Liver (tissue), 8 donors: ENCODE measurements at regions not wholly inside any gene's neighbourhood (a gene's known extent, or its start where the extent isn't known, plus 50 kb on each side); places are given as distances from the start of the nearest gene placed in this dataset.

Source experiments
- DNase-seq: peaks from one replicate; pipeline ENCODE4 v3.0.0-alpha.2; 2017; ENCODE audit warnings: low spot score
- H3K27ac ChIP-seq, 2 donors: one replicate each; pipeline ENCODE4 v1.7.0; 2013; ENCODE audit warnings: inconsistent platforms in 2 of 2, low read length in 2 of 2, control low read depth in 1 of 2, low read depth in 1 of 2, mild to moderate bottlenecking in 1 of 2
- H3K27me3 ChIP-seq, 4 donors: one replicate each; pipeline versions ENCODE4 v1.6.1 to v1.7.0; 2013; ENCODE audit warnings: low read length in 3 of 4, inconsistent platforms in 1 of 4, mild to moderate bottlenecking in 1 of 4, moderate library complexity in 1 of 4; ENCODE audit not compliant: control insufficient read depth in 4 of 4, insufficient read depth in 4 of 4
- H3K36me3 ChIP-seq, 4 donors: one replicate each; pipeline versions ENCODE4 v1.6.1 to v1.7.0; 2013; ENCODE audit warnings: low read length in 3 of 4, mild to moderate bottlenecking in 3 of 4, low read depth in 1 of 4, moderate library complexity in 1 of 4; ENCODE audit not compliant: control insufficient read depth in 4 of 4, insufficient read depth in 3 of 4
- H3K4me1 ChIP-seq, 4 donors: one replicate each; pipeline versions ENCODE4 v1.6.1 to v1.7.0; 2013; ENCODE audit warnings: low read length in 3 of 4, mild to moderate bottlenecking in 3 of 4, moderate library complexity in 1 of 4; ENCODE audit not compliant: control insufficient read depth in 4 of 4, insufficient read depth in 4 of 4
- H3K4me3 ChIP-seq, 3 donors: one replicate each; pipeline versions ENCODE4 v1.6.1 to v1.7.0; 2013; ENCODE audit warnings: low read length in 3 of 3, control low read depth in 1 of 3, low read depth in 1 of 3, mild to moderate bottlenecking in 1 of 3
- H3K9ac ChIP-seq, 2 donors: one replicate each; pipeline ENCODE4 v1.7.0; 2013; ENCODE audit warnings: low read length in 2 of 2, mild to moderate bottlenecking in 2 of 2, moderate library complexity in 2 of 2, control low read depth in 1 of 2, low read depth in 1 of 2
- H3K9me3 ChIP-seq, 4 donors: one replicate each; pipeline versions ENCODE4 v1.6.1 to v1.7.0; 2013; ENCODE audit warnings: low read length in 3 of 4; ENCODE audit not compliant: control insufficient read depth in 4 of 4
- ATF3 ChIP-seq: IDR thresholded peaks from 2 replicates; pipeline ENCODE4 v1.6.1; 2016; ENCODE audit warnings: antibody characterized with exemption
- EGR1 ChIP-seq, 2 donors: IDR thresholded peaks; 2 replicates each; pipeline ENCODE4 v1.6.1; 2016 to 2018; ENCODE audit warnings: antibody characterized with exemption in 2 of 2, low read depth in 2 of 2
- FOXA1 ChIP-seq: IDR thresholded peaks from 2 replicates; pipeline ENCODE4 v1.6.1; 2016; ENCODE audit warnings: antibody characterized with exemption
- FOXA2 ChIP-seq: IDR thresholded peaks from 2 replicates; pipeline ENCODE4 v1.6.1; 2016; ENCODE audit warnings: antibody characterized with exemption
- GABPA ChIP-seq, 2 donors: IDR thresholded peaks in 1 of 2; conservative IDR thresholded peaks in 1 of 2; 2 replicates each; pipeline ENCODE4 v1.6.1; 2016; ENCODE audit warnings: antibody characterized with exemption in 2 of 2, mild to moderate bottlenecking in 1 of 2, moderate library complexity in 1 of 2
- HNF4A ChIP-seq, 2 donors: conservative IDR thresholded peaks; 2 replicates each; pipeline ENCODE4 v1.6.1; 2016; ENCODE audit warnings: antibody characterized with exemption in 2 of 2, mild to moderate bottlenecking in 2 of 2
- HNF4G ChIP-seq: IDR thresholded peaks from 2 replicates; pipeline ENCODE4 v1.6.1; 2016; ENCODE audit warnings: antibody characterized with exemption
- JUND ChIP-seq, 2 donors: IDR thresholded peaks; 2 replicates each; pipeline ENCODE4 v1.6.1; 2016; ENCODE audit warnings: antibody characterized with exemption in 2 of 2
- NR2F2 ChIP-seq: IDR thresholded peaks from 2 replicates; pipeline ENCODE4 v1.6.1; 2016; ENCODE audit warnings: antibody characterized with exemption
- RAD21 ChIP-seq, 2 donors: IDR thresholded peaks; 2 replicates each; pipeline ENCODE4 v1.6.1; 2016; ENCODE audit warnings: antibody characterized with exemption in 2 of 2, mild to moderate bottlenecking in 2 of 2
- REST ChIP-seq: IDR thresholded peaks from 2 replicates; pipeline ENCODE4 v1.6.1; 2016; ENCODE audit warnings: antibody characterized with exemption, mild to moderate bottlenecking
- RXRA ChIP-seq, 2 donors: IDR thresholded peaks; 2 replicates each; pipeline ENCODE4 v1.6.1; 2017 to 2018; ENCODE audit warnings: antibody characterized with exemption in 2 of 2, mild to moderate bottlenecking in 1 of 2
- SP1 ChIP-seq: IDR thresholded peaks from 2 replicates; pipeline ENCODE4 v1.6.1; 2018; ENCODE audit warnings: antibody characterized with exemption, mild to moderate bottlenecking
- TAF1 ChIP-seq: conservative IDR thresholded peaks from 2 replicates; pipeline ENCODE4 v1.6.1; 2016; ENCODE audit warnings: antibody characterized with exemption, mild to moderate bottlenecking
- YY1 ChIP-seq: IDR thresholded peaks from 2 replicates; pipeline ENCODE4 v1.6.1; 2016; ENCODE audit warnings: antibody characterized with exemption, mild to moderate bottlenecking
- WGBS: extraction: QIAGEN DNeasy Blood & Tissue Kit; methylation state at CpG from one replicate; pipeline ENCODE4 v1.1.7; 2013; 5-methylcytosine and 5-hydroxymethylcytosine counted together
- TF ChIP-seq, protein P1 (sequence below): IDR thresholded peaks from 2 replicates; pipeline ENCODE4 v1.6.1; 2016; ENCODE audit warnings: antibody characterized with exemption
- TF ChIP-seq, protein P2 (sequence below): fragments of 150-350 bp; IDR thresholded peaks from 2 replicates; pipeline ENCODE4 v1.5.1; 2017; ENCODE audit warnings: improper control_type of control experiment, low read depth, low read length; ENCODE audit not compliant: missing input control
- donor health status: healthy.
- donor health status: healthy.
- donor health status: healthy.
- donor health status: healthy.
- donor health status: healthy.

DNA sequence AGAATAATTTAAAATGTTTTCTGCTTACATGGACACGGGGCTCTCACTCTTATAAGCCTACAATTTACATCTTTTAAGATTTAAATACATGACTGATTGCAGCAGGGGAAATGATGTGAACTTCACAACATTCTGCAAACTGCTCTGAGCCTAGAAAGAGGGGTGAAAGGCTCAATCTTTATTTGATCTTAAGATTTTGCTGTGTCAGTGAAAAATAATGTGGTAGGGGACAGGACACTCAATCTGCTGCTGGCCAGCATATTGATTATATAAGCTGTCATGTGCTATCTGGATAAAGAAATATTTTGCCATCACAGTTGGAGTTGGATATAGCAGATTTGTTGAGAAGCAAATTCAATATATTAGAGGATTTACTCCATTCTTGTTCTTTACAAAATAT, 2210.5 kb downstream of the PCDH7 start:
- no peak for DNase-seq
- Histone ChIP-seq H3K27ac (no peak overlapping the region), H3K9me3 (no peaks in the 10 kb centered on the region), H3K36me3 (no peaks in the 10 kb centered on the region), H3K9ac (no peak overlapping the region), H3K4me3 (no peak overlapping the region), H3K4me1 (no peaks in the 10 kb centered on the region), H3K27me3 (no peaks in the 10 kb centered on the region)
- TF ChIP-seq TAF1 (no peak), REST (no peak), RAD21 (IDR thresholded peaks at IDR 0.05) (no peak), HNF4A (conservative IDR thresholded peaks at IDR 0.05) (no peak), EGR1 (IDR thresholded peaks at IDR 0.05; ENCODE audit: low read depth in 2 of 2) (no peak), NR2F2 (no peak), SP1 (no peak), JUND (IDR thresholded peaks at IDR 0.05) (no peak), FOXA1 (no peak), YY1 (no peak), RXRA (IDR thresholded peaks at IDR 0.05) (no peak), FOXA2 (no peak)
- TF ChIP-seq, protein P1, sequence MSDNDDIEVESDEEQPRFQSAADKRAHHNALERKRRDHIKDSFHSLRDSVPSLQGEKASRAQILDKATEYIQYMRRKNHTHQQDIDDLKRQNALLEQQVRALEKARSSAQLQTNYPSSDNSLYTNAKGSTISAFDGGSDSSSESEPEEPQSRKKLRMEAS = no peak
- 26% methylated on average over 1 of the region's 1 CpG for WGBS

GRCh38 chr4:32931475-32931874, 2211.3 kb downstream of the PCDH7 start:
- H3K4me3 ChIP-seq = no peak overlapping the region
- no peak overlapping the region for H3K27ac ChIP-seq
- no peaks in the 10 kb centered on the region for H3K27me3 ChIP-seq
- WGBS = 31% methylated on average over 3 of the region's 3 CpGs
- no peak overlapping the region for H3K9ac ChIP-seq
- H3K36me3 ChIP-seq = no peaks in the 10 kb centered on the region
- TF ChIP-seq JUND (IDR thresholded peaks at IDR 0.05) (no peak), ATF3 (no peak), SP1 (no peak), REST (no peak), HNF4G (no peak), EGR1 (IDR thresholded peaks at IDR 0.05; ENCODE audit: low read depth in 2 of 2) (no peak), NR2F2 (no peak), HNF4A (conservative IDR thresholded peaks at IDR 0.05) (no peak), RXRA (IDR thresholded peaks at IDR 0.05) (no peak), GABPA (IDR thresholded peaks at IDR 0.05 in 1 of 2, conservative IDR thresholded peaks at IDR 0.05 in 1 of 2) (no peak), YY1 (no peak), TAF1 (no peak), RAD21 (IDR thresholded peaks at IDR 0.05) (no peak), FOXA1 (no peak)
- TF ChIP-seq, protein P2, sequence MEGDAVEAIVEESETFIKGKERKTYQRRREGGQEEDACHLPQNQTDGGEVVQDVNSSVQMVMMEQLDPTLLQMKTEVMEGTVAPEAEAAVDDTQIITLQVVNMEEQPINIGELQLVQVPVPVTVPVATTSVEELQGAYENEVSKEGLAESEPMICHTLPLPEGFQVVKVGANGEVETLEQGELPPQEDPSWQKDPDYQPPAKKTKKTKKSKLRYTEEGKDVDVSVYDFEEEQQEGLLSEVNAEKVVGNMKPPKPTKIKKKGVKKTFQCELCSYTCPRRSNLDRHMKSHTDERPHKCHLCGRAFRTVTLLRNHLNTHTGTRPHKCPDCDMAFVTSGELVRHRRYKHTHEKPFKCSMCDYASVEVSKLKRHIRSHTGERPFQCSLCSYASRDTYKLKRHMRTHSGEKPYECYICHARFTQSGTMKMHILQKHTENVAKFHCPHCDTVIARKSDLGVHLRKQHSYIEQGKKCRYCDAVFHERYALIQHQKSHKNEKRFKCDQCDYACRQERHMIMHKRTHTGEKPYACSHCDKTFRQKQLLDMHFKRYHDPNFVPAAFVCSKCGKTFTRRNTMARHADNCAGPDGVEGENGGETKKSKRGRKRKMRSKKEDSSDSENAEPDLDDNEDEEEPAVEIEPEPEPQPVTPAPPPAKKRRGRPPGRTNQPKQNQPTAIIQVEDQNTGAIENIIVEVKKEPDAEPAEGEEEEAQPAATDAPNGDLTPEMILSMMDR = no peak
- TF ChIP-seq, protein P1 = no peak
- no peak for DNase-seq
- H3K9me3 ChIP-seq = no peaks in the 10 kb centered on the region
- H3K4me1 ChIP-seq = no peaks in the 10 kb centered on the region
